Stimulated activated naive CD8-positive, alpha-beta T cell treated with anti-CD3 and anti-CD28 coated beads, Interleukin-15, amount 100 ng/mL, for 72 hours (primary cell): ENCODE measurements at regions not wholly inside any gene's neighbourhood (a gene's known extent, or its start where the extent isn't known, plus 50 kb on each side); places are given as distances from the start of the nearest gene placed in this dataset.

Experiments used
- ATAC-seq: fragments of 150-1000 bp; cut with Tn5 transposase; 2 replicates; pipeline ENCODE4 v1.10.0; 2021; ENCODE audit warnings: mild to moderate bottlenecking, moderate library complexity
- DNase-seq, 2 donors: peaks; one replicate each; pipeline ENCODE4 v3.0.0; 2021 to 2022
- H3K27ac Mint-ChIP-seq, 2 donors: one replicate each; pipeline ENCODE4 v1.8.0; 2022; ENCODE audit warnings: mild to moderate bottlenecking in 2 of 2, mixed read lengths in 2 of 2, moderate library complexity in 2 of 2
- H3K27me3 Mint-ChIP-seq: one replicate; pipeline ENCODE4 v1.8.0; 2022; ENCODE audit warnings: mixed read lengths
- H3K4me1 Mint-ChIP-seq: one replicate; pipeline ENCODE4 v1.8.0; 2022; ENCODE audit warnings: mild to moderate bottlenecking, mixed read lengths
- H3K4me3 Mint-ChIP-seq, 2 donors: one replicate each; pipeline ENCODE4 v1.8.0; 2022; ENCODE audit warnings: mild to moderate bottlenecking in 2 of 2, mixed read lengths in 2 of 2, moderate library complexity in 1 of 2
- H3K9me3 Mint-ChIP-seq, 2 donors: one replicate each; pipeline ENCODE4 v1.8.0; 2022; ENCODE audit warnings: mixed read lengths in 2 of 2

DNA sequence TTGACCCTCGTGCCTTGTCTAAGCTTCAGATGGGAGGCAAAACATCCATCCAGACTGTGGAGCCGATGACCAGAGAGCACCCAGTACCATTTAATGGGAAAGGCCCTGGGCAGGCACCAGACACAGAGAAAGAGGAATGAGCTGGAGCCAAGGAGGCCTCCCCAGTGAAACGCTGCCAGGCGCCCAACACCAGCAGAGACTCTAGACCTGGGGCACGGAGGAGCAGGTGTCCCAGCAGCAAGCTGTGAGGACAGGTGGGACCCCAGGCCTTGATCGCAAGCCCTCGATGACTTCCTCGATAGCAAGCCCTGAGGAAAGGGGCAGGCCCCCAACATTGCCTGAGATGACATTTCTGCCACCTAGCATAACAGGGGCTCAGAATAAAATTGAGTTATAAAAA lies 62.2 kb upstream of the SIAH1 start:
- Mint-ChIP-seq H3K4me1 (no peaks in the 10 kb centered on the region), H3K9me3 (no peaks in the 10 kb centered on the region), H3K27ac (no peak overlapping the region), H3K27me3 (no peaks in the 10 kb centered on the region), H3K4me3 (no peak overlapping the region)
- no peak for ATAC-seq
- no peak for DNase-seq

DNA sequence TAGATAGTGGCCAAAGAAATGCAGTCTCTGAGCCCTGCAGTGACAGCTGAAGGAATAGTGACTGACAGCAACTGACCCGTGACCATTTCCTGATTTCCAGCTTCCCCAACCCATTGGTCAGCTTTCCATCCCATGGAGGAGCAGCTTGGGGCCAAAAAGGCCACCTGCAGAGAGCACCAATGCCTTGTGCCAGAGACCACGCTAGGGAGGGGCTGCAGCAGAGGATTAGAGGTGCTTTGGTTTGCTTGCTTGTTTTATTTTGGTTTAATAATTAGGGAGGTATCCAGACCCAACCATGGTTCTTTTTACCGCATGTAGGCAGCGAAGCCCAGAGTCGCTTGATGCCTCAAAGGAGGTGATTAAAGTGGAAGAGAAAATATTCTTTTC lies 61.3 kb upstream of the SIAH1 start:
- ATAC-seq (no peak), DNase-seq (no peak)
- Mint-ChIP-seq H3K27me3 (no peaks in the 10 kb centered on the region), H3K9me3 (no peaks in the 10 kb centered on the region), H3K27ac (no peak overlapping the region), H3K4me1 (no peaks in the 10 kb centered on the region), H3K4me3 (no peak overlapping the region)

DNA sequence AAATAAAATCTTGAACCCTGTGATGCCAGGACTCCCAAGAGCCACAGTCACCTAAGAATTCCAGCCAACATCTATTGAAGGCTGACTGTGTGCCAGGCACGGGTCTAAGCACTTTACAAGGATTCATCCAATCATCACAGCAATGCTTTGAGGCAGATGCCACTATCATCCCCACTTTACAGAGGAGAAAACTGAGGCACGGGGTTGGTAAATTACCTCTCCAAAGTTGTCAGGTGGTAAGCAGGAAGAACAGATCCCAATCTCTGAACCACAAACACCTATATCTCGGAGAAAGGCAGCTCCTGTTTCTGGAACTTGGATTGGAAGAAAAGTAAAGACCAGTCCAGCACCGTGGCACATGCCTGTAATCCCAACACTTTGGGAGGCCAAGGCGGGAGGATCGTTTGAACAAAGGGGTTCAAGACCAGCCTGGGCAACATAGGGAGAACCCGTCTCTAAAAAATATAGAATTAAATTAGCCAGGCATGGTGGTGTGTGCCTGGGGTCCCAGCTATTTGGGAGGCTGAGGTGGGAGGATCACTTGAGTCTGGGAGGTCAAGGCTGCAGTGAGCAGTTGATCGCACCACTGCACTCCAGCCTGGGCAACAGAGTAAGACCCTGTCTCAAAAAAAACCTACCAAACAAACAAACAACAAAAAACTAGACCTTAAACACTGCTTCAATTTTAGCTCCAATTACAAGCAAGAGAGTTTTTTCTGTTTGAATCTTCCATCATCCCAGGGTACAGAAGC lies 60.7 kb upstream of the SIAH1 start:
- H3K4me3 Mint-ChIP-seq: no peak overlapping the region
- no peaks in the 10 kb centered on the region for H3K4me1 Mint-ChIP-seq
- DNase-seq (no peak), ATAC-seq (no peak)
- no peak overlapping the region for H3K27ac Mint-ChIP-seq
- H3K9me3 Mint-ChIP-seq: no peaks in the 10 kb centered on the region
- no peaks in the 10 kb centered on the region for H3K27me3 Mint-ChIP-seq

DNA sequence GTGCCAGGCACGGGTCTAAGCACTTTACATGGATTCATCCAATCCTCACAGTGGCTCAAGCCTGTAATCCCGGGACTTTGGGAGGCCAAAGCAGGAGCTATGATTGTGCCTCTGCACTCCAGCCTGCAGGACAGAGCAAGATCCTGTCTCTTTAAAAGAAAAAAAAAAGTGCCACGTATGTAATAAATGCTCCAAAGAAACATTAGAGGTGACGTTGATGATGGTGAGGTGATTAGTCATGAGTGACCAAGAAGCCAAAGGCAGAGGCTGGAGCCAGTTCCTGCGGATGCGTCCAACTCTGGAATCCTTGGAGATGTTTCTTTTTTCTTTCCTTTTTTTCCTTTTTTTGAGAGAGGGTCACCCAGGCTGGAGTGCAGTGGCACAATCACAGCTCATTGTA lies 59.4 kb upstream of the SIAH1 start:
- DNase-seq (no peak), ATAC-seq (no peak)
- Mint-ChIP-seq H3K27ac (no peak overlapping the region), H3K27me3 (no peaks in the 10 kb centered on the region), H3K9me3 (no peaks in the 10 kb centered on the region), H3K4me1 (no peaks in the 10 kb centered on the region), H3K4me3 (no peak overlapping the region)

DNA sequence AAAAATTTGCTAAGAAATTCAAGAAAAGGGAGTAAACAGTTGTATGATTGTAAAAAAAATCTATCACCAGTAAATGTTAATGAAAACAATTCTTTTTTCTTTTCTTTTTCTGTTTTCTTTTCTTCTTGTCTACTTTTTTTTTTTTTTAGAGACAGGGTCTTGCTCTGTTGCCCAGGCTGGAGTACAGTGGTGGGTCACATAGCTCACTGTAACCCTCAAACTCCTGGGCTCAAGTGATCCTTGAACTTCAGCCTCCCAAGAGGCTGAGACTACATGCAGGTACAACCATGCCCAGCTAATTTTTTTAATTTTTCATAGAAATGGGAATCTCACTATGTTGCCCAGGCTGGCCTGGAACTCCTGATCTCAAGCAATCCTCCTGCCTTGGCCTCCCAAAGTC lies 57.2 kb upstream of the SIAH1 start:
- ATAC-seq: no peak
- no peak overlapping the region for H3K4me3 Mint-ChIP-seq

DNA sequence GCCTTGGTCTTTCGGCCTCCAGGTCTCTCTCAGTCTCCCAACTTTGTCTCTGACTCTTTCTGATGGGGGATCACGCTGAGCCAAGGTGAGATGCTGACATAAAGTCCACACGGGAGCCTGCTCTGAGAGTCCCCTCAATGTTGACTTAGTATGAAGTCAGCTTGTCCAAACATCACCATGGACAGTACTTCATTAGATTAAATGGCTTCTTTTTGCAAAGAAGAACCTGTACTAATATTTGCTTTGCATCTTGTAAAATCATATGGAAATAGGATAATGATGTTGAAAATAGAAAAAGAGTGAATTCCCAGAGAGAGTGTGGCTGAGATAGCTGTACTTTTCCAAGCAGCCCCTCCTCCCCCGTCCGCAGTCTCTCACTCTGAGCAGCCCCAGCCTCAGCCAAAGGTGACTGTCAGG lies 56.7 kb upstream of the SIAH1 start:
- ATAC-seq (no peak), DNase-seq (no peak)
- no peaks in the 10 kb centered on the region for H3K9me3 Mint-ChIP-seq
- H3K4me3 Mint-ChIP-seq: no peak overlapping the region
- H3K27ac Mint-ChIP-seq: no peak overlapping the region
- H3K27me3 Mint-ChIP-seq: peaks cover 4% of the 10 kb centered on the region
- H3K4me1 Mint-ChIP-seq: no peaks in the 10 kb centered on the region

More for the DNA sequence above, 57.2 kb upstream of the SIAH1 start:
- no peaks in the 10 kb centered on the region for H3K4me1 Mint-ChIP-seq
- H3K27ac Mint-ChIP-seq: no peak overlapping the region
- no peak for DNase-seq
- no peaks in the 10 kb centered on the region for H3K27me3 Mint-ChIP-seq
- H3K9me3 Mint-ChIP-seq: no peaks in the 10 kb centered on the region

DNA sequence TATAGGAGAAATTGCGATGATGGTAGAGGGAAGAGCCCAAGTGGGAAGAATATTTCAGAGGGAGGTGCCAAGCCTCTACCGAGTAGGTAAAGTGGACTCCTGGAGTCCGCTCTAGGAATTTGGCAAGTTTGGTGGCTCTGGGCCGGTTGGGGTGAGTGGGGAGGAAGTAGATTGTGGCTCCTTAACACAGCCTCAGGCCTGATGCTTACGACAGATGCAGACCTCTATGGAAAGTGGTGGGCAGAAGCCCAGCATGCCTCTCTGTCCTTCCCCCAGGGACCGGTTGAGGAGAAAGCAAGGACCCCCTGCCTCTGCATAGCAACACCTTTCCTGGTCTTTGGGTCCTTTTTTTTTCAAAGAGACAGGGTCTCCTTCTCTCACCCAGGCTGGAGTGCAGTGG lies 55.9 kb upstream of the SIAH1 start:
- Mint-ChIP-seq H3K27ac (no peak overlapping the region), H3K27me3 (peaks cover 8% of the 10 kb centered on the region), H3K4me1 (no peaks in the 10 kb centered on the region), H3K4me3 (no peak overlapping the region), H3K9me3 (no peaks in the 10 kb centered on the region)
- no peak for ATAC-seq
- DNase-seq: no peak

DNA sequence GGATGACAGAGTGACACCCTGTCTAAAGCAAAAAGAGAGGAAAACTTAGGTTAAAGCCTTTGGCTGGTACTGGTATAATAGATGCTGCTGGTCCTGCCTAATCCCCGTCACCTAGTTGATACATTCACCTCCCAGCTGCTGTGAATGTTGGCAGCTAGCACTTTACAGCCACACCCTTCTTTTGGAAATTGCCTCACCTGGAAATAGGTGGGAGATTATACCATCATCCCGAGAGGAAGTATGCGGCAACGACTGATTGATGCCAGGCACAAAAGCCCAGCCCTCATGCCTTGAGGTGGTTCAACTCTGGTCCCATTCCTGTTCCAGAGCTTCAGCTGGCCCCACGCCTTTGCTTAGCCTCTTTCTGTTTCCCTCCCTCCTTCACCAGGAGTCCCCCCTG lies 53.2 kb upstream of the SIAH1 start:
- no peak for ATAC-seq
- peaks cover 11% of the 10 kb centered on the region for H3K4me1 Mint-ChIP-seq
- peaks cover 8% of the 10 kb centered on the region for H3K27me3 Mint-ChIP-seq
- H3K27ac Mint-ChIP-seq: peak overlapping the region in 1 of 2 donors; percentile 10
- H3K4me3 Mint-ChIP-seq: no peak overlapping the region
- H3K9me3 Mint-ChIP-seq: no peaks in the 10 kb centered on the region
- no peak for DNase-seq

DNA sequence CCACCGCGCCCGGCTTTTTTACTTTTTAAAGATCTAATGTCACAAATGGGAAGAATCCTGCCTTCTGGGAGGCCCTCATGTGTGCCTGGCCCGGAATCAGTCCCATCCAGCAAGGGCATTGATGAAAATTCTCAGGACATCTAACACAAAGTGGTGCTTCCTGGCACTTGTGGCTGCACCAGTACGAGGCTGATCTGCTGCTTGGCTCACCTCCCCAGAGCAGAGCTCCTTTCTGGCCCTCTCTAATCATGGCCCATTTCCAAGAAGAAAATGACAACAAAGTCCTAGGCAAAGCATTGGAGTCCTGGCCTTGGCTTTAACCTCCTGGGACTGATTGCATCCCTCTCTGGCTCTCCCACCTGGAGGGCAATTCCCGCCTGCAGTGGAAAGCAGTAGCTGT lies 50.7 kb upstream of the SIAH1 start:
- H3K27me3 Mint-ChIP-seq: peaks cover 8% of the 10 kb centered on the region
- H3K4me1 Mint-ChIP-seq: peaks cover 17% of the 10 kb centered on the region
- no peaks in the 10 kb centered on the region for H3K9me3 Mint-ChIP-seq
- DNase-seq: no peak
- H3K27ac Mint-ChIP-seq: no peak overlapping the region
- no peak overlapping the region for H3K4me3 Mint-ChIP-seq
- no peak for ATAC-seq

DNA sequence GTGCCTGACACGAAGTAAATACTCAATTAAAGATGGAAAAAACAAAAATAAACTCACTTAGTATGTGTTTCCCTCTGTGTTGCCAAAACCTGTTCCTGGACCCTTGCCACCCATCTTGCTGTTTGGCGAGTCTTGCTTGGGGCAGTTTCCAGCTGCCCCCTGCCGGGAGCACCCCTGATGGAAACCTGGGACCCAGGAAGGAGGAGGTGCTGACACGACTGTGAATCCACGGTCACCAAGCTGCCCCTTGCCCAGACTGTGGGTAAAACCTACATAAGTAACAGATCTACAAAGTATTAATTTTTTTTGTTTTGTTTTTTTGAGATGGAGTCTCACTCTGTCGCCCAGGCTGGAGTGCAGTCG lies 50.1 kb upstream of the SIAH1 start:
- no peak for DNase-seq
- Mint-ChIP-seq H3K27ac (no peak overlapping the region), H3K4me3 (no peak overlapping the region), H3K4me1 (peaks cover 17% of the 10 kb centered on the region), H3K9me3 (no peaks in the 10 kb centered on the region), H3K27me3 (peaks cover 8% of the 10 kb centered on the region)
- ATAC-seq: no peak
